ENCODE measurements at regions not wholly inside any gene's neighbourhood (a gene's known extent, or its start where the extent isn't known, plus 50 kb on each side); places are given as distances from the start of the nearest gene placed in this dataset.
"Not testable (repeated sequence)": the region's sequence is repeated elsewhere in the genome, so short reads cannot be mapped to it uniquely, and the experiment has no call there.

DNA sequence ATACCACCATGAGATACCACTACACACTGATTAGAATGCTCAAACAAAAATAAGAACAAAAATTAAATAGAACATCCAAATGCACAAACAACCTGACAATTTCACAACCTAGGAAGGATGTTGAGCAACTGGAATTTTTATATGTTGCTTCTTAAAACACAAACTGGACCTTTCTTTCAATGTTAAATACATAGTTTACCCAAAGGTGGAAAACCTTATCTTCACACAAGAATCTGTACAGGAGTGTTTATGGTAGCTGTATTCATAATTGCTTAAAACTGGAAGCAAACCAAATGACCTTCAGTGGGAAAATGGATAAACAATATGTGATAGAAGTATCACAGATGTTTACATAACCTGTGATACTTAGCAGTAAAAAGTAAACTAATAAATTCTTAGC is 573.8 kb downstream of the MAGEB5 start:
- no peaks in the 10 kb centered on the region for H3K36me3 ChIP-seq (ENCODE audit: control insufficient read depth, insufficient read depth, low read length)
- TF ChIP-seq, protein P1, sequence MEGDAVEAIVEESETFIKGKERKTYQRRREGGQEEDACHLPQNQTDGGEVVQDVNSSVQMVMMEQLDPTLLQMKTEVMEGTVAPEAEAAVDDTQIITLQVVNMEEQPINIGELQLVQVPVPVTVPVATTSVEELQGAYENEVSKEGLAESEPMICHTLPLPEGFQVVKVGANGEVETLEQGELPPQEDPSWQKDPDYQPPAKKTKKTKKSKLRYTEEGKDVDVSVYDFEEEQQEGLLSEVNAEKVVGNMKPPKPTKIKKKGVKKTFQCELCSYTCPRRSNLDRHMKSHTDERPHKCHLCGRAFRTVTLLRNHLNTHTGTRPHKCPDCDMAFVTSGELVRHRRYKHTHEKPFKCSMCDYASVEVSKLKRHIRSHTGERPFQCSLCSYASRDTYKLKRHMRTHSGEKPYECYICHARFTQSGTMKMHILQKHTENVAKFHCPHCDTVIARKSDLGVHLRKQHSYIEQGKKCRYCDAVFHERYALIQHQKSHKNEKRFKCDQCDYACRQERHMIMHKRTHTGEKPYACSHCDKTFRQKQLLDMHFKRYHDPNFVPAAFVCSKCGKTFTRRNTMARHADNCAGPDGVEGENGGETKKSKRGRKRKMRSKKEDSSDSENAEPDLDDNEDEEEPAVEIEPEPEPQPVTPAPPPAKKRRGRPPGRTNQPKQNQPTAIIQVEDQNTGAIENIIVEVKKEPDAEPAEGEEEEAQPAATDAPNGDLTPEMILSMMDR (IDR thresholded peaks at IDR 0.05; ENCODE audit: insufficient read depth, low read length, poor library complexity, severe bottlenecking), result no peak
- DNase-seq (ENCODE audit: extremely low read depth, insufficient read length), result no peak
- H3K27me3 ChIP-seq (replicated peaks; ENCODE audit: control insufficient read depth, insufficient read depth, low read length), result no peaks in the 10 kb centered on the region
- no peak overlapping the region for H3K4me3 ChIP-seq (replicated peaks; ENCODE audit: low read depth, low read length)

DNA sequence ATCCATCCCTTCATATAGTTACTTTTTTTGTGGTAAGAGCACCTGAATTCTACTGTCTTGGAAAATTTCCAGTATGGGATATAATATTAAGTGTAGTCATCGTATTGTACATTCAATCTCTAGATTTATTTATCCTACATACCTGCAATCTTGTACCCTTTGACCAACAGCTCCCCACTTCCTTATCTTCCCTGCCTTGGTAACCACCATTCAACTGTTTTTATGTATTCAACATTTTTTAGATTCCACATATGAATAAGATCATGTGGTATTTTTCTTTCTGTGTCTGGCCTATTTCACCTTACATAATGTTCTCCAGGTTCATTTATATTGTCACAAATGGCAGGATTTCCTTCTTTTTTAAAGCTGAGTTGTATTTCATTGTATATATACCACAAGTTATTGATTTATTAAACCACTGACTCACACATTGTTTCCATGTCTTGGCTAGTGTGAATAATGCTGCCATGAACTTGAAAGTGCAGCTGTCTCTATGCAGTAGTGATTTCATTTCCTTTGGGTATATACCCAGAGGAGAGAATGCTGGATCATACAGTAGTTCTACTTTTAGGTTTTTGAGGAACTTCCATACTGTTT is 572.5 kb downstream of the MAGEB5 start:
- H3K36me3 ChIP-seq (ENCODE audit: control insufficient read depth, insufficient read depth, low read length), result no peaks in the 10 kb centered on the region
- no peaks in the 10 kb centered on the region for H3K27me3 ChIP-seq (replicated peaks; ENCODE audit: control insufficient read depth, insufficient read depth, low read length)
- TF ChIP-seq, protein P1 (IDR thresholded peaks at IDR 0.05; ENCODE audit: insufficient read depth, low read length, poor library complexity, severe bottlenecking), result no peak
- no peak for DNase-seq (ENCODE audit: extremely low read depth, insufficient read length)
- H3K4me3 ChIP-seq (replicated peaks; ENCODE audit: low read depth, low read length), result no peak overlapping the region

DNA sequence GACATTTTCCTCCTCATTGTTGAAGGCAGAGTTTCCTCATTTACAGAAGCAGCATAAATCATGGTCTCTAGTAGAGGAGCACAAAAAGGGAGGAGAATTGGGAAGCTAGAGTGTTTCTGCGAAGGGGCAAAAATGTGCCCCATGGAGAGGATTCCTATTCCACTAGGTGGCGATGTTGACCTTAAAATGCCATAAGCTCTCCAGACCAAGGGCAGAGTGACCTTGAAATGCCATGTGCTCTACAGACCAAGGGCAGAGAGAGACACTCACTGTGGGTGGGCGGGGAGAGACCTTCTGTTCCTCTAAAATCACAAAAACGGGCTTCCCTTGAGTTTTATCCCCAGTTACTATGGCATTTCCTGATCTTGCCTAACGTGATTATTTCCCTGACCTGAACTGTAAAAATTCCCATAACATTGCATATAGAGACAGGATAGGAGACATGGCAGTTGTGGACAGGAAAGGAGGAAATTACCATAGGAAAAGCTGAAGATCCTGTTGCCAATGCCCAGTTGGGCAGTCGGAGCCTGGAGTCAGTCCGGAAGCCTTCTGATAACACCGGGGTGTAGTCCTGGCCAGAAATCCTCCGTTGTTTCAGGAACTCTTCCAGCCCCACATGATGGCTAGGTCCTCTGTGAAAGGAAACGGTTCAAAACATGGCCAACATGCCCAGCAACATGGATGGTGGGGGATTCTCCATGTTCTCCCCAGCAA is 567.7 kb downstream of the MAGEB5 start:
- Histone ChIP-seq H3K36me3 (ENCODE audit: control insufficient read depth, insufficient read depth, low read length) (no peaks in the 10 kb centered on the region), H3K27me3 (replicated peaks; ENCODE audit: control insufficient read depth, insufficient read depth, low read length) (no peaks in the 10 kb centered on the region), H3K4me3 (replicated peaks; ENCODE audit: low read depth, low read length) (no peak overlapping the region)
- DNase-seq (ENCODE audit: extremely low read depth, insufficient read length), result no peak
- TF ChIP-seq, protein P1 (IDR thresholded peaks at IDR 0.05; ENCODE audit: insufficient read depth, low read length, poor library complexity, severe bottlenecking), result peak; percentile 59

DNA sequence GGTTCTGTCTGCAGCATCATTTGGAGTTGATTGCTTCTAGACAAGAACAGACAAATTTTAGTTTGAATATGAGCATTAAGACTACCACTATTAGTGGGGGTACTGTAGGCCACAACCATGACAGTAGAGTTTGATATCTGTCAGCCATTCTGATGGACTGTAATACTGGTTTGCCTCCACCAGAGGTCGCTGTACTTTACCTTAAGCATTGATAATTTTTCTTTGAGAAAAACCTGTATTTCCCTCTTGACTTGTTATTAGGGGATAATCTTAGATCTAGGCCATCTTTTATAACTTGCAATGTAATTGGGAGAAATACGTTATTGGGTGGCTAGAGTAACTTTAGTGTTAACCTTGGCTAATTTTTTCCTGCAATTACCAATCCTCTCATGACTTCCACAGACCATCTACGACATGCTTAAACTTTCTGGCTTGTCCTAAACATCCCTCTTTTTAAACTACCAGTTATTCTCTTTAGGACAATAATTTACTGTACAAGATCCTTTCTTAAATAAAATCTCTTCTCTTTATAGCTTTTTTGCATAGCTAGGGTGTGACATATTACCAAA is 562.4 kb downstream of the MAGEB5 start:
- Histone ChIP-seq H3K4me3 (replicated peaks; ENCODE audit: low read depth, low read length) (no peak overlapping the region), H3K27me3 (replicated peaks; ENCODE audit: control insufficient read depth, insufficient read depth, low read length) (no peaks in the 10 kb centered on the region), H3K36me3 (ENCODE audit: control insufficient read depth, insufficient read depth, low read length) (no peaks in the 10 kb centered on the region)
- TF ChIP-seq, protein P1 (IDR thresholded peaks at IDR 0.05; ENCODE audit: insufficient read depth, low read length, poor library complexity, severe bottlenecking), result no peak
- no peak for DNase-seq (ENCODE audit: extremely low read depth, insufficient read length)

DNA sequence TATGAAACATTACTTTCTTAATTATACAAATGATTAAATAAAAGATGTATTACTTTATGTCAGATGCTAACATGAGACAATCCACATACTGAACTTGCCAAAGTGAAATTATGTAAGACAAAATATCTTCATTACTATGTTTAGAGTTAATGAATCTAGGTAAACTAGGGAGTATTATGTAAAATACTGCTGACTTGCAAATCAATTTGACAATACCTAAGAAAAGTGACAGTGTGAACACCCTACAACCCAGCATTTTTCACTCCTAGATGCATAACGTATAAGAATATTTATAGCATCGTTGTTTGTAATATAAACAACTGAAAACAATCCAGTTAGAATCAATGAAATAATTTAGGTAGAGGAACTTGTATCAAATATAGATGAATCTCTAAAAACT is 546.3 kb downstream of the MAGEB5 start:
- H3K27me3 ChIP-seq (replicated peaks; ENCODE audit: control insufficient read depth, insufficient read depth, low read length), result no peaks in the 10 kb centered on the region
- H3K36me3 ChIP-seq (ENCODE audit: control insufficient read depth, insufficient read depth, low read length), result no peaks in the 10 kb centered on the region
- TF ChIP-seq, protein P1 (IDR thresholded peaks at IDR 0.05; ENCODE audit: insufficient read depth, low read length, poor library complexity, severe bottlenecking), result no peak
- no peak overlapping the region for H3K4me3 ChIP-seq (replicated peaks; ENCODE audit: low read depth, low read length)
- no peak for DNase-seq (ENCODE audit: extremely low read depth, insufficient read length)

DNA sequence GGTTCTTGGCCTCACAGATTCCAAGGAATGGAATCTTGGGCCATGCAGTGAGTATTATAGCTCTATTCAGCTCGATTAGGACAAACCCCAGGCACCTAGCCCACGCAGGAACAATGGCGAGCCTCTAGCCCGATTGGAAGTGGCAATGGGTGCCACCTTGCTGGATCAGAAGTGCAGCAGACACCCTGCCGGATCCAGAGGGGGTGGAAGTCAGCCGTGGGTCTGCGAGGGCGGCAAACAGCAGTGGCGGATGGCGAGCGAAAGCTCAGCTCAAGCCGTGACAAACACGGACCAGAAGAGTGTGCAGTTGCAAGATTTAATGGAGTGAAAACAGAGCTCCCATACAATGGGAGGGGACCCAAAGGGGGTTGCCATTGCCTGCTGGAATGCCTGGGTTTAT is 539.8 kb downstream of the MAGEB5 start:
- not testable (repeated sequence) for H3K4me3 ChIP-seq (replicated peaks; ENCODE audit: low read depth, low read length); H3K36me3 ChIP-seq (ENCODE audit: control insufficient read depth, insufficient read depth, low read length); H3K27me3 ChIP-seq (replicated peaks; ENCODE audit: control insufficient read depth, insufficient read depth, low read length); DNase-seq (ENCODE audit: extremely low read depth, insufficient read length)
